T-helper 1 cell treated with Interleukin-12 subunit alpha and Interleukin-12 subunit beta and Interleukin-4 antibody, amounts not matched to agents 30 μg/mL and 1 μg/mL, for 36 hours (primary cell): ENCODE measurements at regions not wholly inside any gene's neighbourhood (a gene's known extent, or its start where the extent isn't known, plus 50 kb on each side); places are given as distances from the start of the nearest gene placed in this dataset.

Source experiments
- H3K27ac Mint-ChIP-seq: one replicate; pipeline ENCODE4 v1.8.0; 2021; ENCODE audit warnings: mild to moderate bottlenecking, mixed read lengths
- H3K27me3 Mint-ChIP-seq: one replicate; pipeline ENCODE4 v1.8.0; 2021; ENCODE audit warnings: low read depth, mixed read lengths
- H3K36me3 Mint-ChIP-seq: one replicate; pipeline ENCODE4 v1.8.0; 2021; ENCODE audit warnings: low read depth, mixed read lengths
- H3K4me1 Mint-ChIP-seq: one replicate; pipeline ENCODE4 v1.8.0; 2021; ENCODE audit warnings: low read depth, mixed read lengths
- H3K4me3 Mint-ChIP-seq: one replicate; pipeline ENCODE4 v1.8.0; 2021; ENCODE audit warnings: mild to moderate bottlenecking, moderate library complexity, mixed read lengths
- H3K9me3 Mint-ChIP-seq: one replicate; pipeline ENCODE4 v1.8.0; 2021; ENCODE audit warnings: mixed read lengths

DNA sequence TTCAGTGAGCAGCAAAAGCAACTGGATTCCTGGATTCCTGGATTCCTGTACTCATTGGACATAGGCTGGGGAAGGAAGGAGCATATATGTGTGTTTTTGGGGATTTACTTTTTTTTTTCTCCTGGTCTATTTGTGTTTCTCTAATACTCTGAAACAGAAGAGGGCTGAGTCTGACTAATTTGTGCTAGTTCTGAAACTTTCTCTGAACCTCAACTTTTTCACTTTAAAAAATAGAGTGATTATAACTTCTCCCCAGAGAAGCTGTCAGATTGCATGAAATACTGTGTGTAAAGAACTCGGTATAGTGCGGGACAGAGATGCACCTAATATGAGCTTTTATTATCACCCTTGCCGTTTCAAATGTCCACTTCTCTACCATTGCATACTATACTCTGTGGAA is 529.5 kb downstream of the TMTC2 start:
- Mint-ChIP-seq H3K4me1 (no peaks in the 10 kb centered on the region), H3K4me3 (no peak overlapping the region), H3K9me3 (no peaks in the 10 kb centered on the region), H3K36me3 (no peaks in the 10 kb centered on the region), H3K27ac (no peak overlapping the region), H3K27me3 (no peaks in the 10 kb centered on the region)

- no peaks in the 10 kb centered on the region for H3K9me3 Mint-ChIP-seq
- H3K27ac Mint-ChIP-seq = no peak overlapping the region
- H3K27me3 Mint-ChIP-seq = no peaks in the 10 kb centered on the region
- H3K4me3 Mint-ChIP-seq = no peak overlapping the region
- no peaks in the 10 kb centered on the region for H3K36me3 Mint-ChIP-seq
- H3K4me1 Mint-ChIP-seq = no peaks in the 10 kb centered on the region
Measured at GRCh38 chr12:83214185-83214584, 527.5 kb downstream of the TMTC2 start.

DNA sequence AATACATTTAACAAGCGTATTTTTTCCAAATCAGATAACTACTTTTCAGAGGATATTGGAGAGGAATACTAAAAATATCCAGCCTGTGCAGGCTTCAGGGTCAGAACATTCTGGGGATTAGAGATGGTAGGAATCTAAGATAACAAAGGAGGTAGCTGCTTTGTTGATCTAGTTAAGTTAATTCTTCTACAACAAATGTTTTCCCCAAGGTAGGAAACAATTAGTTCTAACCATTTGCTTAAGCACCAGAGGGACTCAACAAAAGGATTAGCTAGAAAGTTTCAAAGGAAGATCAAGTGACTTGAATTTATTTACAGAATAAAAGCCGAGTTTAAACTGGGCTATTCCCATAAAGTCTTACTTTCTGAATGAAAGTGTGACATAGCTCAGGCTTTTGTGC is 524.2 kb downstream of the TMTC2 start:
- Mint-ChIP-seq H3K36me3 (no peaks in the 10 kb centered on the region), H3K27ac (no peak overlapping the region), H3K4me1 (no peaks in the 10 kb centered on the region), H3K9me3 (no peaks in the 10 kb centered on the region), H3K4me3 (no peak overlapping the region), H3K27me3 (no peaks in the 10 kb centered on the region)

GRCh38 chr12:83199069-83199468 is 512.4 kb downstream of the TMTC2 start:
- no peaks in the 10 kb centered on the region for H3K4me1 Mint-ChIP-seq
- no peaks in the 10 kb centered on the region for H3K27me3 Mint-ChIP-seq

GRCh38 chr12:83198291-83199015 is 511.7 kb downstream of the TMTC2 start:
- H3K9me3 Mint-ChIP-seq = no peaks in the 10 kb centered on the region
- no peak overlapping the region for H3K27ac Mint-ChIP-seq
- H3K36me3 Mint-ChIP-seq = no peaks in the 10 kb centered on the region
- H3K4me1 Mint-ChIP-seq = no peaks in the 10 kb centered on the region
- no peak overlapping the region for H3K4me3 Mint-ChIP-seq
- H3K27me3 Mint-ChIP-seq = no peaks in the 10 kb centered on the region

More at GRCh38 chr12:83199069-83199468, 512.4 kb downstream of the TMTC2 start:
- Mint-ChIP-seq H3K9me3 (no peaks in the 10 kb centered on the region), H3K27ac (no peak overlapping the region), H3K4me3 (no peak overlapping the region), H3K36me3 (no peaks in the 10 kb centered on the region)

DNA sequence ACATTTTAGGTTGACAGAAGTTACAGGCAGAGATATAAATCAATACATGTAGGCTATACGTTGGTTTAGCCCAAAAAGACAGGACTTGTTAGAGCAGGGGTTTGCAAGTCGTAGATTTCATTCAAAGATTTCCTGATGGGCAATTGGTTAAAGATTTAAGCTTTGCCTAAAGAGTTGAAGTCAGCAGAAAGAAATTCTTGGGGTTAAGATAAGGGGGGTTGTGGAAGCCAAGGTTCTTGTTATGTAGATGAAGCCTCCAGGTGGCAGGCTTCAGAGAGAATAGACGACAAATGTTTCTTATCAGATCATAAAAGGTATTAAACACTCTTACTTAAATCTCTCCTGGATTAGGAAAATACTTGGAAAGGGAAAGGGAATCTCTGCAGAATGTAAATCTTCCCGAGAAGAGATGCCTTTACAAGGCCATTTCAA is 510.8 kb downstream of the TMTC2 start:
- Mint-ChIP-seq H3K4me3 (no peak overlapping the region), H3K4me1 (no peaks in the 10 kb centered on the region), H3K9me3 (no peaks in the 10 kb centered on the region), H3K27ac (no peak overlapping the region), H3K27me3 (no peaks in the 10 kb centered on the region), H3K36me3 (no peaks in the 10 kb centered on the region)

DNA sequence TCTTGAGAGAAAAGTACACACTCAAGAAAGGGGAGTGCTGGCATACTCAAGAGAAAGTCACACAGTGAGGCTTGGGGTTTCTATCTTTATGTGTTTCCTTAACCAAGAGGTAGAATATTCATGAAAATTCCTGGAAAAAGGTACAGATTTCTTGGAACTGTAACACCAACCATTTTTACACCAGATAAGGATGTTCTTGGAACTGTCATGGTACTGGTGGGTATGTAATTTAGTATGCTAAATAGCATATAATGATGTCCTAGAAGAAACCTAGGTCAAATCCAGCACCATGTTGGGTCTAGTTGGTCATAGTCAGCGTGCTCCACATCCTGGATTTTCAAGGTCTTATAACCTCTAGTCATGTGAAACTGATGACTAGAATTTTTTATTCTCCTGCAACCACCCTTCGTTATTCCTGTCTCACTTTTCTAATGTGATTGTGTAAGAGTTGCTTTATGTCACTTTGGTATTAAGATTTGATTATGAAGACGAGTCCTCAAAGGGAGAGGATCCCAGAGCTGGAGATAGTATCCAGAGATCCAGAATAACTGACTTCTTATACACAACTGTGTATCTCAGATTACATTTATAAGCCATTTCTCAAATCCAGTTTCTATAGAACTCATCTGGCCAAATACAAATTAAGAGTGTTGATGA is 510.1 kb downstream of the TMTC2 start:
- no peak overlapping the region for H3K4me3 Mint-ChIP-seq
- no peaks in the 10 kb centered on the region for H3K9me3 Mint-ChIP-seq
- H3K36me3 Mint-ChIP-seq = no peaks in the 10 kb centered on the region
- H3K27ac Mint-ChIP-seq = no peak overlapping the region
- no peaks in the 10 kb centered on the region for H3K27me3 Mint-ChIP-seq
- H3K4me1 Mint-ChIP-seq = no peaks in the 10 kb centered on the region

GRCh38 chr12:83190631-83191390 is 504.1 kb downstream of the TMTC2 start:
- Mint-ChIP-seq H3K9me3 (no peaks in the 10 kb centered on the region), H3K36me3 (no peaks in the 10 kb centered on the region), H3K4me3 (no peak overlapping the region), H3K27ac (no peak overlapping the region), H3K27me3 (no peaks in the 10 kb centered on the region), H3K4me1 (no peaks in the 10 kb centered on the region)

DNA sequence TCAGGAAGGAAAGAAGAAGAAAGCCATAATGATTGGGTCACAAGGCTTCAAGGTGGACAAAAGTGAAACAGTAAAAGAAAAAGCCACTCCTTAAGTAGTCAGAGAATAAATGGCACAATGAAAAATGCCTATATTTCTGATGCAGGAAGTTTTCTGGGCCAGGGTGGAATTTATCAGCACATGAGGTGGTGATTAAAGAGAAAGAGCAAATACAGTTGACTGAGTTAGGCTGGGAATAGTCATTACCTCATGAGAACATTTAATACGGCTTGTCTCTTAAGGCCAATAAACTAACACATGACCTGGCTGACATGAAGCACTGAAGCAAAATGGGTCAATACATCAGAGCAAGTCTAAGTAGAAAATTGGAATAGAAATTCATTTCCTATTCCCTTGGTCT is 499.7 kb downstream of the TMTC2 start:
- H3K27ac Mint-ChIP-seq = no peak overlapping the region
- no peaks in the 10 kb centered on the region for H3K36me3 Mint-ChIP-seq
- H3K4me1 Mint-ChIP-seq = no peaks in the 10 kb centered on the region
- no peaks in the 10 kb centered on the region for H3K27me3 Mint-ChIP-seq
- H3K9me3 Mint-ChIP-seq = no peaks in the 10 kb centered on the region
- H3K4me3 Mint-ChIP-seq = no peak overlapping the region

DNA sequence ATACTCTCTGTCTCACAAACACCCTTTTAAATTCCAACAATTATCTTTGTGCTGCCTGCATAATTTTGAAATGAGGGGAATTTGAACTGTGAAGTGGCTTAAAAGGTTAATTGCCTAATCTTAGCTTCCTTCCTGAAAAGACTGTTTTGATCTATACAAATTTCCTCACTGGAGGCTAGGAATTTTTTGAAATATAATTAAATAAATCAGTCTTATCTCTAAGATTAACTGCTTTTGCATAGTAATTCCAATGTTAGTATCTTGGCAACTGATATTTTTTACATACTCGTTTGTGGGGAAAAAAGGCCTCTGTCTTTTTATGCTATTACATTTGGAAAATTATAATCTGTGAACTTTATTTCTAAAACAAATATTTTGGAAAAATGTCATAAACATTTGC is 498.5 kb downstream of the TMTC2 start:
- Mint-ChIP-seq H3K4me3 (no peak overlapping the region), H3K36me3 (no peaks in the 10 kb centered on the region), H3K27me3 (no peaks in the 10 kb centered on the region), H3K27ac (no peak overlapping the region), H3K9me3 (no peaks in the 10 kb centered on the region), H3K4me1 (no peaks in the 10 kb centered on the region)
